Panc1 (cell line): ENCODE measurements at regions not wholly inside any gene's neighbourhood (a gene's known extent, or its start where the extent isn't known, plus 50 kb on each side); places are given as distances from the start of the nearest gene placed in this dataset.

Source experiments
- POLR2AphosphoS5 ChIP-seq: IDR thresholded peaks from 2 replicates; pipeline ENCODE4 v1.6.1; 2012; ENCODE audit warnings: mild to moderate bottlenecking, low read depth, low read length, moderate library complexity
- SIN3A ChIP-seq: IDR thresholded peaks from 2 replicates; pipeline ENCODE4 v1.6.1; 2012; ENCODE audit warnings: low read depth, mild to moderate bottlenecking, low read length, moderate library complexity, borderline replicate concordance; ENCODE audit not compliant: insufficient read depth
- TF ChIP-seq, protein P1 (sequence below): fragments of 450-650 bp; IDR thresholded peaks from 2 replicates; pipeline ENCODE4 v1.5.1; 2017; ENCODE audit warnings: mild to moderate bottlenecking

DNA sequence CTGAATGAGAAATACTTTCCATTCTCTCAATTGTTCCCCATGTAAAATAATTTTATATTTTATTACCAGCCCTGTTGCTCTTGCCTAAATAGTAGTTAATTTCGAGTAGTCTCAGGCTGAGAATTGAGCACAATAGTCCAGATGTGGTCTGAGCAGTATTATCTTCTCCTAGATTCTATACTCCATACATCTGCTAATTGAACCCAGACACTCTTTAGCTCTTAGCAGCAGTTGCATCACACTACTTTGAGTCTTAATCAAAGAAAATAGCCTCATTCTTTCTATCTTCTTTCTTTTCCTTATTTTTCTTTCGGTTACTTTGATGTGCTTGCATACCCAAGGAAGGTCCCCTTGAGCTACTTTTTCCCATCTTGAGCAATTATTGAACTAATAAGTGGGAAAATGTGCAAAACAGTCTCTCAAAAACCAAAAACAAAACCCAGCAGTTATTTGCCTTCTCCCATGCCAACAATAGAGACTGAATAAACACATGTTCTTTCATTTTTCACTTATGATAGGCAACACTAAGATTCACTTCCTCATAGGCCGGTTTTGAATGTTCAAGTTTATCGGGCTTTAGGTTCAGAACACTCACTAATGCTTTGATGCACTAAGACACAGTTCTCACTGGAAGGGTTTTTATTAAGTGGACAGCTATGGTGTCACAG is 204.5 kb downstream of the POU4F1 start:
- TF ChIP-seq, protein P1, sequence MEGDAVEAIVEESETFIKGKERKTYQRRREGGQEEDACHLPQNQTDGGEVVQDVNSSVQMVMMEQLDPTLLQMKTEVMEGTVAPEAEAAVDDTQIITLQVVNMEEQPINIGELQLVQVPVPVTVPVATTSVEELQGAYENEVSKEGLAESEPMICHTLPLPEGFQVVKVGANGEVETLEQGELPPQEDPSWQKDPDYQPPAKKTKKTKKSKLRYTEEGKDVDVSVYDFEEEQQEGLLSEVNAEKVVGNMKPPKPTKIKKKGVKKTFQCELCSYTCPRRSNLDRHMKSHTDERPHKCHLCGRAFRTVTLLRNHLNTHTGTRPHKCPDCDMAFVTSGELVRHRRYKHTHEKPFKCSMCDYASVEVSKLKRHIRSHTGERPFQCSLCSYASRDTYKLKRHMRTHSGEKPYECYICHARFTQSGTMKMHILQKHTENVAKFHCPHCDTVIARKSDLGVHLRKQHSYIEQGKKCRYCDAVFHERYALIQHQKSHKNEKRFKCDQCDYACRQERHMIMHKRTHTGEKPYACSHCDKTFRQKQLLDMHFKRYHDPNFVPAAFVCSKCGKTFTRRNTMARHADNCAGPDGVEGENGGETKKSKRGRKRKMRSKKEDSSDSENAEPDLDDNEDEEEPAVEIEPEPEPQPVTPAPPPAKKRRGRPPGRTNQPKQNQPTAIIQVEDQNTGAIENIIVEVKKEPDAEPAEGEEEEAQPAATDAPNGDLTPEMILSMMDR, result no peak
- TF ChIP-seq POLR2AphosphoS5 (no peak), SIN3A (no peak)
